HG03521 (cell line): ENCODE measurements at regions not wholly inside any gene's neighbourhood (a gene's known extent, or its start where the extent isn't known, plus 50 kb on each side); places are given as distances from the start of the nearest gene placed in this dataset.
"Not testable (repeated sequence)": the region's sequence is repeated elsewhere in the genome, so short reads cannot be mapped to it uniquely, and the experiment has no call there.

Source experiments
- ATAC-seq: cut with Tn5 transposase; IDR thresholded peaks from one replicate; pipeline ENCODE4 v1.9.1; 2021; ENCODE audit warnings: mild to moderate bottlenecking, moderate library complexity; ENCODE audit not compliant: unreplicated experiment

DNA sequence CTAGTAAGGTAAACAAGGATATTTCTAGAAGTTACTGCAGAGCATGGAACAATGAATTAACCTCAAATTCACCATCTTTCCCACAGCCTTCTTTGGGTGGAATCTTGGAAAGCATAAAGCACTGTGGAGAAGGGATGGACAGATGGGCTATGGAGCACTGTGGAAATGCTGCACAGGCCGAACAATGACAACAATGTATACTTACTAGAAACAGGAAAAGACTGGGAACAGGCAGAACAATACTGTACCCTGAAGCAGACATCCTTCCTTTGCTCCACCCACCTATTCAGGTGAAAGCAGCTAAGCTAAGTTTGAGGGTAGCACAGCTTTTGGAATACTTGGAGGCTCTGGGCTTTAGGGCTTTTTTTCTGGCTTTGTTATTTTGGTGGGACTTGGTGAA is 250.6 kb upstream of the KLF8 start:
- no peak for ATAC-seq

DNA sequence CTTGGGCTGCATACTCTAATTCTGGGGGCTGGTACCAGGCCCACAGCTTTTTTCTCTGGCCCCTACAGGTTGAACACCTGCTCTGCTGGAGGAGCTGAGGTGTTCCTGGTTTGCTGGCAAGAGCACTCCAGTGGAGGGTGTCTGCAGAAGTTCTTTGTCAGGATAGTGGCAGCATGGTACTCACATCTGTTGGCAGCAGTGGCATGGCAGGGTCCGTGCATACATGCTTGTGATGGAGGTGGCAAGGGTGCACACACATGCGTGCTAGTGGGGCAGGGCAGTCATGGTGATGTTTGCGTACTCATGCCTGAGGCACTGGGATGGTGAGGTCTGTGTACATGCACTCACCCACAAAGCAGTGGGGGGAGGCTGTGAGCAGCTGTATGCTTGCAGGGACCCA is 235.5 kb upstream of the KLF8 start:
- no peak for ATAC-seq

DNA sequence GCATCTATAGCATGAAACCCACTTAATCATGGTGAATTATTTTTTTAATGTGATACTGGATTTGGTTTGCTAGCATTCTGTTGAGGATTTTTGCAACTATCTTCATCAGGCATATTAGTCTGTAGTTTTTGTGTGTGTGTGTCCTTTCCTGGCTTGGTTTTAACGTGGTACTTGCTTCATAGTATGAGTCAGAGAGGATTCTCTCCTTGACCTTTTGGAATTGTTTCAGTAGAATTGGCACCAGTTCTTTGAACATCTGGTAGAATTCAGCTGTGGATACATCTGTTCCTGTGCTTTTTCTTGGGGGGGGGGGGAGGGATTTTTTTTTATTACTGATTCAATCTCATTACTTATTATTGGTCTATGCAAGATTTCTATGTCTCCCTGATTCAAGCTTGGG is 232.0 kb upstream of the KLF8 start:
- no peak for ATAC-seq

DNA sequence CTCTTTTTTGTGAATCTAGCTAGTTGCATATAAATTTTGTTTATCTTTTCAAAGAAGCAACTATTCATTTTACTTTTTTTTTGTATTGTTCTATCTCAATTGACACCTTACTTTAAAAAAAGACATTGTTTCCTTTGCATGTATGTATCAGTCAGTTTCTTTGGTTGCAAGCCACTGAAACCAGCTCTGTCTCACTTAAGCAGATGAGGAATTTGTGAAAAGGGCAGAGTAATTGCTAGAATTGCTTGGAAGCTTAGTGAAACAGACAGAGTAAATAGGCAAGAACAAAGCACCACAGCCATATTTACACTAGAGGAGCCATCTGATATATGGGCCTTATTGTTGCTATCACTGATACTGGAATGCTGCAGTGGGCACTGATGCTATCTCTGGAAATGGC is 231.4 kb upstream of the KLF8 start:
- ATAC-seq, result no peak

DNA sequence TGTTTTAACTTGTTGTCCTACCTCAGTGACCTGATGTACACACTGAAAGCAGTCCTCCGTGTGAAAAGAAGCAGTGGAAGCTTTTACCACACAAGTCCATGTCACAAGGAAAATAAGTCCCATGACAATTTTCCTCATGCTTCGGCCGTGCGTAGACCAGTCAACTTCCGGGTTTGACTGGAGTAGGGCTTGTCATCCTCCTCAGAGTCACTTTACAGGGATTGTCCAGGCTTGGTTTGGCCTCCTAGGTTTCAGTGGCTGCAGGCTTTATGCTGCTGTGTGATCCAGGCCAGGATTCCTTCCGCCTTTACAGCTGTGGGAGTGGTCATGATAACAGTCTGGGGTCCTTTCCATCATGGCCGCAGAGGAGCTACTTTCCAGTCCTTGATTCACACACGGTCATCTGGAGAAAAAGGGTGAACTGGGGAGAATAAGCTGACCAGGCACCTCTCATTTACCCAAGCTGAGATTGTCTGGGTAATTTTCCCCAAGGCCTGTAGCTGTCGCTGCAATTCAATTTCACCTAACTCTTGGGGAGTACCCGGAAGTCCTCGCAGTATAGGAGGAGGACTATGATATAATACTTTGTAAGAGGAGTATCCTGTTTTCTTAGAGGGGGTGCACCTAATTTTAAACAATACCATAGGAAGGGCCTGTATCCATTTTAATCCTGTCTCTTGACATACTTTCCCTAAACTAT is 206.1 kb upstream of the KLF8 start:
- ATAC-seq, result no peak

DNA sequence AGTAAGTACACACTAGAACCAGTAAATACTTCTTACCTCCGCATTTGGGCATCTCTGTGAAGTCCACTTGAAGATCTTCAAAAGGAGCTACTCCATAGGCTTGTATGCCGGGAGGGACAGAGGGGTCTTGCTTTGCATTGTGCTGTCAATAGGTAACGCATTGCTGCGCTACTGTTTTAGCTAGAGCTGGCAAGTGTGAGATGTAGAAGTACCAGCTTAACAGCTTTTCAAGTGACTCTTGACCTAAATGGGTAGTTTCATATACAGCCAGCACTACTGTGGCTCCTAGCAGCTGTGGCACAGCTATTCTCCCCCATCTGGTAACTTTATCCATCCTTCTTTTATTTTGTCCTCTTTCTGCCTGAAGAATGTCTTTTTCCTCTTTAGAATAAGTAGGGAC is 205.3 kb upstream of the KLF8 start:
- no peak for ATAC-seq

DNA sequence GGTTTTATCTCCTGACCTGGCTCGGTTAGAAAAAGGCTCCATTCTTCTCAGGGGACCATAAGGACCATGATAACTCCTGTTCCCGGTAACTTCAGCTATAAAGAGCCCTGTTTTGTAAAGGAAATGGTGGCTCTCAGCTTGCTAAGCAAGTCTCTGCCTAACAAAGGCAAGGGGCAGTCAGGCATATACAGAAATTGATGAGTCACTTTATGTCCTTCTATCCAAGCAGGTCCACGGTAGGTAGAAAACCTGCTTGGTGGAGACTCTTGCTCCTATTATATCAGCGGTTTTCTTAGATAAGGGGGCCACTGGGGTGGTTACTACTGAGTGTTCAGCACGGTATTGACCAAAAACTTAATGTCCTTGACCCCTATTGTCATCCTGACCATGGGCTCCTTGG is 203.0 kb upstream of the KLF8 start:
- no peak for ATAC-seq

DNA sequence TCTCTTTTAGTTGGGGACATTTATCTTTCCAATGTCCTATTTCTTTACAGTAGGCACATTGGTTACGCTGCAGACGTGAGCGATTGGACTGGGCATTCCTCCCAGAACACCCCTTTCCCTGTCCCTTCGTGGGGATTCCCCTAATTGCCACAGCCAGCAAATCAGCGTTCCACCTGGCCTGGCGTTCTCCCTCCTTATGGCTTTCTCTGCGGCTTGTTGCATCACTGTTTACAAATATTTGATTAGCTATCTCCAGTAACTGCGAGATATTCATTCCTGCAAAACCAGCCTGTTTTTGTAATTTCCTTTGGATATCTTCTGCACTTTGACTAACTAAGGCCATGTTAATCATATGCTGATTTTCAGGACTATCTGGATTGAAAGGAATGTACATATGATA is 202.5 kb upstream of the KLF8 start:
- no peak for ATAC-seq

DNA sequence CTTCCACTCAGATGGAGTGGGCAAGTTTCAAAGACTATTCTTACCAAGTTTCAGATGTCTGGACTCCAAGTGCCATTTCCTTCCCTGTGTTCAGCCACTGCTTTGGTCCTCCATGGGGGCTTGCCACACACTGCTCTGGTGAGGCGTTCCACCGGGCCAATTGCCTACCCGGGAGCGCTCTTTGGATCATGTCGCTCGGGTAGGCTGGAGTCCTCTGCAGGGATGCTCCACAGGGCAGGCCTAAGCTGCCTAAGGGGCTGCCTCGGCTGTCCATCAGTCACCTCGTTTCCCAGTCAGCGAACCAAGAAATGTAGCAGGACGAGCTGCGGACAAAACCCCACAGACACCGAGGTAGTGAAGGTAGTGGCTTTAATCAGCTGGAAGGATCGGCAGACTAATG is 200.7 kb upstream of the KLF8 start:
- no peak for ATAC-seq

DNA sequence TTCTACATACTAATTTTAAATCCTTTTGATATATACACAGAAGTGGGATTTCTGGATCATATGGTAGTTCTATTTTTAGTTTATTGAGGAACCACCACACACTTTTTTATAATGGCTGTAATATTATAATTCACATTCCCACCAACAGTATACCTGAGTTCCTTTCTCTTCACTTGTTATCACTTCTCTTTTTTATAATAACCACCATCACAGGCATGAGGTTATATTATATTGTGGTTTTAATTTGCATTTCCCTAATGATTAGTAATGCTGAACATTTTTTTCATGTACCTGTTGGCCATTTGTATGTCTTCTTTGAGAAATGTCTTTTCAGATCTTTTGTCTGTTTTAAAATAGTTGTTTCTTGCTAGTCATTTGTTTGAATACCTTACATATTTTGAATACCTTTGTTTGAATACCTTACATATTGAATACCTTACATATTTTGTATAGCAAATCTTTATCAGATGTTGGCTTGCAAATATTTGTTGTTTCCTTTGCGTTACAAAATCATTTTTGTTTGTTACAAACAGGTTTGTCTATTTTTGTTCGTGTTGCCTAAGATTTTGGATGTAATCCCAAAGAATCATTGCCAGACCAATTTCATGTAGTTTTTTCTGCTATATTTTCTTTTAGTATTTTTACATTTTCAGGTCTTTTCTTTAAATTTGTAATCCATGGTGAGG is 198.5 kb upstream of the KLF8 start:
- ATAC-seq, result no peak

DNA sequence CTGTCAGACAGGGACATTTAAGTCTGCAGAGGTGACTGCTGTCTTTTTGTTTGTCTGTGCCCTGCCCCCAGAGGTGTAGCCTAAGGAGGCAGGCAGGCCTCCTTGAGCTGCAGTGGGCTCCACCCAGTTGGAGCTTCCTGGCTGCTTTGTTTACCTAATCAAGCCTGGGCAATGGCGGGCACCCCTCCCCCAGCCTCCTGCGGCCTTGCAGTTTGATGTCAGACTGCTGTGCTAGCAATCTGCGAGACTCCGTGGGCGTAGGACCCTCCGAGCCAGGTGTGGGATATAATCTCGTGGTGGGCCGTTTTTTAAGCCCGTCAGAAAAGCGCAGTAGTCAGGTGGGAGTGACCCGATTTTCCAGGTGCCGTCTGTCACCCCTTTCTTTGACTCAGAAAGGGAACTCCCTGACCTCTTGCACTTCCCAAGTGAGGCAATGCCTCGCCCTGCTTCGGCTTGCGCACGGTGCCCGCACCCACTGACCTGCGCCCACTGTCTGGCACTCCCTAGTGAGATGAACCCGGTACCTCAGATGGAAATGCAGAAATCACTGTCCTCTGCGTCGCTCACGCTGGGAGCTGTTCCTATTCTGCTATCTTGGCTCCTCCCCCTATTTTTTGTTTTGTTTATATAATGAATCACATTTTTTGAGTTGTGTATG is 179.4 kb upstream of the KLF8 start:
- not testable (repeated sequence) for ATAC-seq

DNA sequence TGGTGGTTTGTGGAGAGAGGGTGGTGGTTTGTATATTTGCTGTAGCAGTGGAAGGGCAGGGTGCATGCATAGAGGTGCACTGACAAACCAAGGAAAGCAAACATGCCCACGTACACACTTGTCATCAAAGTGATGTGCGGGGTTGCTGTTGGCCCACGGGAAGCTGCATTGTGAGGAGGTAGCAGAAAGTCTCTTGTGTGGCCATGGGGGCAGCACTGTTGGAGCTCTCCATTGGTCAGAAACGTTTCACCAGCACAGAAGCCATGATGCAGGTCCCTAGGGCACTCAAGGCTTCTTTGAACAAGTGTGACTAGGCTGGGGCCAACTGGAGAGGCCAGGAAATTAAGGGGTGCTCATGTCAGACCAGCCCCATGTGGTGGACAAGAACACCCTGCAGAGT is 174.8 kb upstream of the KLF8 start:
- ATAC-seq, result no peak

DNA sequence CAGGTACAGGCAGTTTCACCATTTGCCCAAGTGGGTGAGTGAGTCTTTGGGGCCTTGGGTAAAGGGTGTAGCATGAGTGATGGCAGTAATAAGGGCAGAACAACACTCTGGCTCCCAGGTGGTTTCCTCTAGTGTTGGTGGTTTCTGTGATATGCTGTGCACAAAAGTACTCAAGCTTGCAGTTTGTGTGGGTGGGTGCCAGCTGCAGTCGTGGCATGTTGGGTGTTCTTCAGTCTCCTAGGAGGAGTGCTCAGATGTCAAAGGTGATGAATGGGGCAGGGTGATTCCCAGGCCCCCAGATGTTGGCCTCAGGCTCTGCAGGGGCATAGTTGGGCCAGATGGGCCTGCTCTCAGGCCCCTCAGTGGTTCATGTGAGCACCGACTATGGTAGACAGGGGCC is 166.1 kb upstream of the KLF8 start:
- ATAC-seq, result no peak

DNA sequence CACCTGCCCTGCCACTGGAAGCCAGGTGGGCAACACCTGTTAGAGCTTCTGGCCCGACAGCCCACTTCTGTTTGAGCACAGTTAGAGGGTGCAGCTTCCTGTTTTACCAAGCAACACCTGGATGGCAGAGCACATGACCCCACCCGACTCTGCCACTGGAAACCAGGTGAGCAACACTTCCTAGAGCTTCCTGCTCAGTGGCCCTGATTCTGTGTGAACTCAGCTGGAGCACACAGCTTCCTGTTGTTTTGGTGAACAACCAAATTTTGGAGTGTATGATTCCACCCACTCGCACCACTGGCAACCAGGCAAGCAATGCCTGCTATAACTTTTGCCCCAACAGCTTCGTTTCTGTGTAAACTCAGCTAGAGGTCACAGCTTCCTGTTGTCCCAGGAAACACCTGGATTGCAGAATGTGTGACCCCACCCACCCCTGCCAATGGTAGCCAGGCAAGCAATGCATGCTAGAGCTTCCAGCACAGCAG is 163.8 kb upstream of the KLF8 start:
- peak; percentile 39 for ATAC-seq

DNA sequence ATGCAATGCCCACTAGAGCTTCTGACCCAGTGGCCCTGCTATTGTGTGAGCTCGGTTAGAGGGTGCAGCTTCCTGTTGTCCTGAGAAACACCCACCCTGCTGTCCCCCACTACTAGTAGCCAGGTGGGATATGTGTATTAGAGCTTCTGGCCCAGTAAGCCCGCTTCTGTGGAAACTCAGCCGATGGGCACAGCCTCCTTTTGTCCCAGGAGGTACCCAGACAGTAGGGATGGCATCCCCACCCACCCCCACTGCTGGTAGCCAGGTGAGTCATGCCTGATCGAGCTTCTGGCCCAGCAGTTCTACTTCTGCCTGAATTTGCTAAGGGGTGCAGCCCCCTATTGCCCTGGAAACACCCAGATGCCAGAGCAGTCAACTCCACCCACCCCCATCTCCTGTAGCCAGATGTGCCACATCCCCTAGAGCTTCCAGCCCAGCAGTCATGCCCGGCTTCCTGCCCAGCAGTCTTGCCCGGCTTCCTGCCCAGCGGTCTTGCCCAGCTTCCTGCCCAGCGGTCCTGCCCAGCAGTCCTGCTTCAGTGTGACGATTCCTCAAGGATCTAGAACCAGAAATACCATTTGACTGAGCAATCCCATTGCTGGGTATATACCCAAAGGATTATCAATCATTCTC is 162.7 kb upstream of the KLF8 start:
- ATAC-seq, result no peak

DNA sequence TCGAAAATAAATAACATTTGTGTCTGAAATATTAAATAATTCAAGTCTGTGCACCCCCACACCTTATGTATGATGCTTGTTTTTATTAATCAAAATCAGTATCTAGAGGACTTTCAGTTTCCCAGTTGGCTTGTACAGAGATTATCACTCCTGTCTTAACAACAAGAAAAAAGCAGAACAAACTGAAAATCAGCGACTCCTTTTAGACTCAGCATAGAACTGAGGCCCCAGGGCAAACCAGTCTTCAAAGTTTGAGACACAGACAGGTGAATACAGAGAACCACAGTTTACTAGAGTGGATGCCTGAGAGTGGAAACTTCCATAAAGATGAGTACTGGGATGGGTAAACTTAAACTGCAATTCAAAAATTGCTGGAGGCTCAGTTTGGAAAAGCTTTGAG is 142.8 kb upstream of the KLF8 start:
- no peak for ATAC-seq

DNA sequence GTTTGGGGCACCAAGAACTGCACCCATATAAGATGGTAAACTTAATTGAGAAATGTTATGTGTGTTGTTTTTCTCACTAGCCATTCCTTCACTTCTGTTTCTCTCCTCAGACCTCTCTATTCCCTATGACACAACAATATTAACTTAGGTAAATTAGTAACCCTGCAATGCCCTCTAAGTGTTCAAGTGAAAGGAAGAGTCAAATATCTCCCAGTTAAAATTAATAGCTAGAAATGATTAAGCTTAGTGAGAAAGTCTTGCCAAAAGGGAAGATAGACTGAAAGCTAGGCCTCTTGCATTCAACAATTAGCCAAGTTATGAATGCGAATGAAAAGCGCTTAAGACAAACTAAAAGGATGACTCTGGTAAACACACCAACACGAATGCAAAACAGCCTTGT is 132.9 kb upstream of the KLF8 start:
- no peak for ATAC-seq

DNA sequence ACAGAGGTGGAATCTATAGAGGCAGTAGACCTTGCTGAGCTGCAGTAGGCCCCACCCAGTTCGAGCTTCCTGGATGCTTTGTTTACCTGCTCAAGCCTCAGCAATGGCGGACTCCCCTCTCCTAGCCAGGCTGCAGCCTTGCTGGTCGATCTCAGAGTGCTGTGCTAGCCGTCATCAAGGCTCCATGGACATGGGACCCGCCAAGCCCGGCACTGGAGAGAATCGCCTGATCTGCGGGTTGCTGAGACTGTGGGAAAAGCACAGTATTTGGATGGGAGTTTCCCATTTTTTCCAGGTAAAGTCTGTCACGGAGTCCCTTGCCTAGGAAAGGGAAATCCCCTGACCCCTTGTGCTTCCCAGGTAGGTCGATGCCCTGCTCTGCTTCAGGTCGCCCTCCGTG is 124.8 kb upstream of the KLF8 start:
- ATAC-seq, result no peak

DNA sequence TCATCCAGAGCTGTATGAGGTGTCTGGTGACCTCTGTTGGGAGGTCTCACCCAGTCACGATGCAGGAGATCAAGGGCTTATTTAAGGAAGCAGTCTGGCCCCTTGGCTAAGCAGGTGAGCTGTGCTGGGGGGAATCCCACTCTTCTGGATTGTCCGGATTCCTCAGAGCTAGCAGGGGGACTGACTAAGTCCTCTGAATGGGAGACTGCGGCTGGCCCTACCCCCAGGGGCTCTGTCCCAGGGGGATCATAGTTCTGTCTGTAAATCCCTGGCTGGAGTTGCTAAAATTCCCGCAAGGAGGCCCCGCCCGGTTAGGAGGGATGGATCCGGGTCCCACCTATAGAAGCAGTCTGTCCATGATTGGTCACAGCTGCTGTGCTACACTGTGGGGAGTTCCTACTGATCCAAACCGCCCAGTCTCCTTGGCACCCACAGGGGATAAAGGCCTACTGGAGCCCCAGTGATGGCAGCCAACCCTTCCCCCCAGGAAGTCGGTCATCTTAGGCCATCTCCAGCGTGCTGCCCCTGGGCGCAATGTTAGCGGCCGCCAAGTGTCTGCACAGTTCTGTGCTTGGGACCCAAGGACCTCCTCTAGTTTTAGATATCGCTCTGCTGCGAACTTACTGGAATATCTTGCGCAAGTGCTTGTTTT is 118.2 kb upstream of the KLF8 start:
- no peak for ATAC-seq

DNA sequence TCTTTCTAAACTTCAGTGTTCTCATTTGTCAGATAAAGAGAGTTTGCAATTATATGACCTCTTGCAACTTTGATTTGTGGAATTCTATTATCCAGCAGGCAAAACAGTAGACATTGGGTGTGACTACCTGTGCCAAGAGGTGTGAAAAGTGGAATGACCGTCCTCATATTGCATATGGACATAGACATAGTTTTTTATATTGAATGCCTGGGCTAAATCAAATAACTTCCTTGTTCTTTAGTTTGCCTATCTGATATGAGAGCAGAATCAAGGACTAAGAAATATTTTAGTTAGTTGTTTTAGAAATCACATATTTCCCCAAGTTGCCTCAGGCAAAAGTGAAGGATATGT is 117.7 kb upstream of the KLF8 start:
- ATAC-seq, result no peak

DNA sequence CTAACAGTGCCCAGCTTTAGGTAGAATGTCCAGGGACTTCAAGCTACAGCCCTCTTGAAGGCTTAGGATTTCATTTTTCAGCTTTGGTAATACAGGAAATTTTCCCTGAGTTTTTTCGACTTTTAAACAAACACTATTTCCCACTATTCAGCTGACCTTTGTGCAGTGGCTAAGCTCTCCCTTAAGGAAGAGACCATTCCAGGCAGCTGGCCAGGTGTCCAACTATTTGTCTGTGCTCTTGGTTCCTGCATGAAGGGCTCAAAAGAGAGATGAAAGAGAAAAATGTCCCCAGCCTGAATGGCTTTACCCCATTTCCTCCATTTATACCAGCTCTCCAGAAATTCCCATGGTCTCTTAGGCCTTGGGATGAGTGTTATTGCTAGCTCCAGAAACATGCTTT is 111.9 kb upstream of the KLF8 start:
- no peak for ATAC-seq
